ENCODE measurements at regions not wholly inside any gene's neighbourhood (a gene's known extent, or its start where the extent isn't known, plus 50 kb on each side); places are given as distances from the start of the nearest gene placed in this dataset.
"Not testable (repeated sequence)": the region's sequence is repeated elsewhere in the genome, so short reads cannot be mapped to it uniquely, and the experiment has no call there.

DNA sequence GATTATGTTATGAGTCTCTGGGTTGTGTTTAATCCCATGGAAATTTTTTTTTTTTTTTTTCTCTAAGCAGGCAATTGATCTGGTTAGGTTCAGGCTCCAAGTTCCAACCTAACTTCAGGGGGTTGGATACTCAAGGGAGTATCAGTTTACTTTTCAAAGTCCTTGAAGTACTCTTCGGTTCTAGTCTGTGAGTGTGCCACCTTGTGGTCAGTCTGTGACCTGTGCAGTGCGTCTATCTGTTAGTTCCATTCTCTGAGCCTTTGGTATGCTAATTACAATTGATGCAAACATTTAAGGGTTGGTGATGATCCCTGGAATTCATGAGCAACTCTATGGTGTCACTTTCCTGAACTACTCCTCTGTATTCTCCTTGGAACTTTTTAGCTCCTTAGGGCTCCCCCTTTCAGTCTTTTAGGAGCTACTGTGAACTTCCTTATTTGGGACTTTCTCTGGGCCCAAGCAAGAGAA, 342.0 kb downstream of the SOX4 start:
- ChIA-PET CTCF (interaction anchor here (0.7 to 3.0 kb wide), 5 partner anchors 14 to 343 kb away, joined by 3 to 10 read pairs (median 4); partner anchors contain the start of gene SOX4), POLR2A (interaction anchor here (0.6 kb wide), 1 partner anchor 11 kb away, joined by 3 read pairs; no protein-coding TSS in a partner anchor)
- TF ChIP-seq, protein P1, sequence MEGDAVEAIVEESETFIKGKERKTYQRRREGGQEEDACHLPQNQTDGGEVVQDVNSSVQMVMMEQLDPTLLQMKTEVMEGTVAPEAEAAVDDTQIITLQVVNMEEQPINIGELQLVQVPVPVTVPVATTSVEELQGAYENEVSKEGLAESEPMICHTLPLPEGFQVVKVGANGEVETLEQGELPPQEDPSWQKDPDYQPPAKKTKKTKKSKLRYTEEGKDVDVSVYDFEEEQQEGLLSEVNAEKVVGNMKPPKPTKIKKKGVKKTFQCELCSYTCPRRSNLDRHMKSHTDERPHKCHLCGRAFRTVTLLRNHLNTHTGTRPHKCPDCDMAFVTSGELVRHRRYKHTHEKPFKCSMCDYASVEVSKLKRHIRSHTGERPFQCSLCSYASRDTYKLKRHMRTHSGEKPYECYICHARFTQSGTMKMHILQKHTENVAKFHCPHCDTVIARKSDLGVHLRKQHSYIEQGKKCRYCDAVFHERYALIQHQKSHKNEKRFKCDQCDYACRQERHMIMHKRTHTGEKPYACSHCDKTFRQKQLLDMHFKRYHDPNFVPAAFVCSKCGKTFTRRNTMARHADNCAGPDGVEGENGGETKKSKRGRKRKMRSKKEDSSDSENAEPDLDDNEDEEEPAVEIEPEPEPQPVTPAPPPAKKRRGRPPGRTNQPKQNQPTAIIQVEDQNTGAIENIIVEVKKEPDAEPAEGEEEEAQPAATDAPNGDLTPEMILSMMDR (IDR thresholded peaks at IDR 0.05; ENCODE audit: insufficient read depth, low read length, missing control alignments), result peak; percentile 45
- H3K4me3 ChIP-seq (ENCODE audit: low read depth, low read length), result no peak overlapping the region
- DNase-seq (ENCODE audit: low read depth, low spot score), result no peak

DNA sequence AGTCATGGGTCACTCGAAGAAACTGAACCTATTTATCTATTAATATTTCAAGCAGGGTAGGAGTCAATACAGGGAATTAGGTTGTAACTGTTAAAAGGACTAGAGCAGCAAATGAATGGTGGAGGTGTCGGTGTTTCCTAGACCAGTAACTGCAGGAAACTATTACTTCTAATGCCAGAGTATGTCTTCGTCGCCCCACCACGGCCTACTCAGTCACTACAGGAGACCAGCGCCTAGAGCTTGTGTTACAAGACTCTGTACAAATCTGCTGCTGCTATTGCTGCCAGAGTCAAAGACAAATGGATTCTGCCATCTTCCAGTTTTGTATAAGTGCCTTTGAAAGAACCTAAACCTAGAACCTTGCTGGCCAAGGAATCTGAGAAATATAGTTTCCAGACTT, 343.9 kb downstream of the SOX4 start:
- DNase-seq (ENCODE audit: low read depth, low spot score), result no peak
- ChIA-PET CTCF (interaction anchor here (1.0 to 3.0 kb wide), 5 partner anchors 9 to 344 kb away, joined by 3 to 10 read pairs (median 5); partner anchors contain the start of gene SOX4), POLR2A (no interaction called here)
- H3K4me3 ChIP-seq (ENCODE audit: low read depth, low read length), result no peak overlapping the region
- TF ChIP-seq, protein P1 (IDR thresholded peaks at IDR 0.05; ENCODE audit: insufficient read depth, low read length, missing control alignments), result no peak

DNA sequence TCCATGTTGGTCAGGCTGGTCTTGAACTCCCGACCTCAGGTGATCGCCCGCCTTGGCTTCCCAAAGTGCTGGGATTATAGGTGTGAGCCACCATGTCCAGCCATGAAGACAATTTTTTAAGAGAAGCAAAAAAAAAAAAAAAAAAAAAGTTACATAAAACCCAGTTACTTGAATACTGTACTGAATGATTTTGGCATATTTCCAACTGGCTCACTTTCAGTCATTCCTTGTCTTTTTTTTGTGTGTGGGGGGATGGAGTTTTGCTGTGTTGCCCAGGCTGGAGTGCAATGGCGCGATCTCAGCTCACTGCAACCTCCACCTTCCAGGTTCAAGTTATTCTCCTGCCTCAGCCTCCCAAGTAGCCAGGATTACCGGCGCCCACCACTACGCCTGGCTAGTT, 345.5 kb downstream of the SOX4 start:
- CTCF ChIA-PET; DNase-seq (ENCODE audit: low read depth, low spot score); H3K4me3 ChIP-seq (ENCODE audit: low read depth, low read length): not testable (repeated sequence)
- POLR2A ChIA-PET, result interaction anchor here (0.7 kb wide), 1 partner anchor 108 kb away, joined by 3 read pairs; no protein-coding TSS in a partner anchor

DNA sequence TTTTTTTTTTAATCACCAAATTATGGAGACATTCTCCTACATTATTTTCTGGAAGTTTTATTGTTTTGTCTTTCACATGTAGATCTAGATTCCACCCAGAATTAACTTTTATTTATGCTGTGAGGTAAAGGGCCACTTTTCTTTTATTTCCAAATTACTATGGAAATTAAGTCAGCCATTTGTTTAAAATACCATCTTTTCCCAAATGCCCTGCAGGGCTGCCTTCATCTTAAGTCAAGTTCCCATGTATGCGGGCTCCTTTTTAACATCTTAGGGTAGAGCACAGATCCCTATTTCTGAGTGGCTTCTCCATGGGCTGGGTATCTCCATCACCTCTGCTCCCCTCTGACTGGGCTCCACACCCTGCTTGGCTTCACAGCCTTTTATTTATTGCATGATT, 348.4 kb downstream of the SOX4 start:
- ChIA-PET CTCF (no interaction called here), POLR2A (no interaction called here)
- DNase-seq (ENCODE audit: low read depth, low spot score), result no peak
- TF ChIP-seq, protein P1 (IDR thresholded peaks at IDR 0.05; ENCODE audit: insufficient read depth, low read length, missing control alignments), result no peak
- H3K4me3 ChIP-seq (ENCODE audit: low read depth, low read length), result no peak overlapping the region

DNA sequence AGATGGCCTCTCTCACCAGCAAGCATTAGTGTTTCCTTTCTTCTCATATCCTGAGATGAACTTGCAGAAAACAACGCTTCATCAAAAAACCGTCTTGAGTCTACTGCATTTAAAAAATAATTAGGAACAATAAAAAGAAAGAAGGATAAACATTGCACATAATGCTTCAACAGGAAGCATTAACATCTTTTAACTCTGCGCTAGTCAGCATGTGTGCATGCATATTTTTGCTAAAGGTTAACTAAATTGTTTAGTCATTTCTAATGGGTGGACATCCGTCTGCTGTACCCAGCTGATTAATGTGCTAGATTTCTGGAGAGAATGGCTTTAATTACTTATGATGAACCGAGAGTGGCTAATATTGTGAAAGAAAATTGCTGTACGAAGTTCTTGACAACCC, 349.3 kb downstream of the SOX4 start:
- no peak overlapping the region for H3K4me3 ChIP-seq (ENCODE audit: low read depth, low read length)
- TF ChIP-seq, protein P1 (IDR thresholded peaks at IDR 0.05; ENCODE audit: insufficient read depth, low read length, missing control alignments), result no peak
- POLR2A ChIA-PET, result interaction anchor here (1.2 kb wide), 1 partner anchor 348 kb away, joined by 3 read pairs; no protein-coding TSS in a partner anchor
- DNase-seq (ENCODE audit: low read depth, low spot score), result no peak
- CTCF ChIA-PET, result interaction anchor here (1.4 kb wide), 1 partner anchor 345 kb away, joined by 3 read pairs; no protein-coding TSS in a partner anchor

DNA sequence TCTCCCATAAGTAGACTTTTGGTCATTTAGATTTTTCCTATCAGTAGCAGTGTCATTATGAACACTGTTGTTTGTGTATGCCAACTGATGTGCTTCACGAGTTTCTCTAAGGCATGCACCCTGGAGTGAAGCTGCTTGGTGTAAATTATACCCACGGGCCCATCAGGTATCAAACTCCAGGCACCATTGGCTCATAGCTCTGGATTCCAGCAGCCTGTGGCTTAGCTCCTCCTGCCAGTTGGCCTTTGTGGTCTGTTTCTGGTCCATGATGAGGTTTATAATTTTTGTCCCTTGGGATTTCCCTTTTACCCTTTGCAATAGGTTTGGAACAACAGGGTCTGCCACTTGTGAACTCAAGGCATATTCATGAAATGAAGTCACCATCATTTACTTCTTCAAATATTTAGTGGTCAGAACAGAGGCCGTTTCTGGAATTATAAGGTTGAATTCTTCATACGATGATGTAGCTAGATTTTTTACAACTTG, 350.5 kb downstream of the PRL start:
- ChIA-PET POLR2A (interaction anchor here (0.8 to 1.5 kb wide), 7 partner anchors 10 to 352 kb away, joined by 3 to 23 read pairs (median 4); partner anchors contain the start of gene SOX4), CTCF (interaction anchor here (0.7 kb wide), 1 partner anchor 9 kb away, joined by 3 read pairs; no protein-coding TSS in a partner anchor)
- TF ChIP-seq, protein P1 (IDR thresholded peaks at IDR 0.05; ENCODE audit: insufficient read depth, low read length, missing control alignments), result no peak
- no peak overlapping the region for H3K4me3 ChIP-seq (ENCODE audit: low read depth, low read length)
- DNase-seq (ENCODE audit: low read depth, low spot score), result peak; percentile 99

DNA sequence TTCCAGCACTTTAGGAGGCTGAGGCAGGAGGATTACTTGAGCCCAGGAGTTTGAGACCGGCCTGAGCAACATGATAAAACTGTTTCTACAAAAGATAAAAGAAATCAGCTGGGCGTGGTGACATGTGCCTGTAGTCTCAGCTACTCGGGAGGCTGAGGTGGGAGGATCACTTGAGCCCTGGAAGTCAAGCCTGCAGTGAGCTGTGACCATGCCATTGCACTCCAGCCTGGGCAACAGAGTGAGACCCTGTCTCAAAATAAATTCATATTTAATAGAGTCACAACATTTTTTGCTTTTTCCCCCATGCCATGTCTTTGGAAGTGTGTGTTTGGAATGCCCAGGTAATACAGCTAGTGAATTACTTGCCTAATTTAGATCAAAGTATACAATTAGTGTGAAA, 349.6 kb downstream of the PRL start:
- POLR2A ChIA-PET, result interaction anchor here (1.5 kb wide), 1 partner anchor 353 kb away, joined by 23 read pairs; the partner anchor contains the start of gene SOX4
- CTCF ChIA-PET; DNase-seq (ENCODE audit: low read depth, low spot score); H3K4me3 ChIP-seq (ENCODE audit: low read depth, low read length): not testable (repeated sequence)

Measured in AG04449 (cell line).